Fibroblast of skin of left biceps (primary cell): ENCODE measurements at regions not wholly inside any gene's neighbourhood (a gene's known extent, or its start where the extent isn't known, plus 50 kb on each side); places are given as distances from the start of the nearest gene placed in this dataset.
A peak's percentile ranks its signal among the peaks of the same experiment; 100 is the strongest.

Experiments used
- DNase-seq, 2 experiments: peaks; one replicate each; pipeline ENCODE4 v3.0.0-alpha.2; 2013; ENCODE audit warnings: low read depth in 2 of 2

- DNase-seq = no peak
These were observed 981.5 kb downstream of the SORCS1 start for GRCh38 chr10:106183041-106183440.

DNA sequence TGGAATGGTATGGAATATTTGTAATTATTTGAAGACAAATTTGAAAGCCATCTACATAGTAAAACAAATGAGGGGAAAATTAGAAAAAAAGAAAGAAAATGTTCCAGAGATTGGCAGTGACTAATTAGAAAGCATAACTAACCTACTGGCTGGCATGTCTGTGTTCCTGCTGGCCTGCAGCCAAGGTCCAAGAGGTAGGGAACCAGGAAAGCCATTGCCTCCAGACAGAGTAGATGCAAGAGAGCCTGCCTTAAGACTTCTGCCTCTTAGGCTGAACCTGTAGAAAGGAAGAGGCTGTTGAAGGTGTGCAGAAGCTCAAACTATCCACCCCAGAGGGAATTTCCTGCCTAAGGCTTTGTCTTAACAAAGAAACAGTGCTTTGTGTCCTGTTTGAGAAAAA, 982.0 kb downstream of the SORCS1 start:
- DNase-seq = no peak

- DNase-seq = peak; percentile 81 to 82
These were observed 983.0 kb downstream of the SORCS1 start for GRCh38 chr10:106181501-106181900.

- no peak for DNase-seq
These were observed 985.1 kb downstream of the SORCS1 start for GRCh38 chr10:106179430-106179829.

- DNase-seq = no peak
These were observed 988.6 kb downstream of the SORCS1 start for GRCh38 chr10:106175760-106176377.

DNA sequence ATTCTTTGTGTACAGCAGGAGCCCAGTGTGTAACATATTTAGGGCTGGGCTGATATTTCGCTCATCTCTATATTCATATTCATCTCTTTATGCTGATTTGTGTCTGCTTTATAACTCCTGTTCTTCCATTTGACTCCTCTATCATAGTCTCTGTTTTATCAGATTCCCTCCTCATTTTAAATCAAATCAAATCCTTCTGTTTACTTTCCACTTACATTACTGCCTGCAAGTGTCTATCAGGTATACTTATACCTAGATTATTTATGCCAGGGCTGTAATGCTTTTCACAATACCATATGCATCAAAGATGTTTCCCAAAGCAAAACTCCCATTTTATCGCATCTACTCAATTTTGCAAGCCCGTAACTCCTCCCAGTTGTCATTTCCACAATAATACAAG, 990.7 kb downstream of the SORCS1 start:
- no peak for DNase-seq

DNA sequence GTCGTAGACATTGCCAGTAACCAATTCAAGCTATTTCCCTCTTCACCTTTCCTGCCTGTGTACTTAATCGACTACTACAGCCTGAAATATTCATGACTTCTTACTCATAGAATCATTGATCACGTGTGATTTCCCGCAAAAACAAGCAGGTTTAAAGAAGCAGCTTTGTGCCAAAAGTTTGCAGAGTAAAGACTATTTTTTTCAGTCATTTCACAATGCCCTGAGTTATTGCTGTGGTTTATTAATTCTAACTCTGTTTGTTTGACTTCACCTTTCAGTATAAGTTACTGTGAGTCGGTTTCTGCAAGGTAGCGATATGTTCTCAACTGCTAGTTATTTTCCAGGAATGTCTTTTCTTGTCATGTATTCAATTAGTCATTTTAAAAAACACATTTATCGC, 995.3 kb downstream of the SORCS1 start:
- no peak for DNase-seq

DNA sequence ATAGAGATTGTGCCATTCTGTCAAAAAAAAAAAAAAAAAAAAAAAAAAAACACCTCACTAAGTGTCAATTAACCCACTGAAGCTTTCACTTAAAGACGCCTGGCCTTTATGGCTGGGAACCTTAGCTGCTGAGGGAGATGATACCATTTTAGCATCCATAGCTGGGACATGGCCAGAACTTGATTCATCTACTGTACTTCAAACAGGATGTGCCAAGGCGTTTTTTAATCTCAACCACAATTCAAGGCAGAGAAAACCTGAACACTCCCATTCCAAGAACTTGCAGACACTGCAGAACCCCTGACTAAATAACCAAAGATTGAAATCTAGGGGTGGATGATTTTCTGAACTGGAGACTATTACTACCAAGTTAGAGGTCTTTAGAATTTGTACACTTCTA, 996.6 kb downstream of the SORCS1 start:
- DNase-seq = no peak

GRCh38 chr10:106158241-106158640, 1006.3 kb downstream of the SORCS1 start:
- no peak for DNase-seq

DNA sequence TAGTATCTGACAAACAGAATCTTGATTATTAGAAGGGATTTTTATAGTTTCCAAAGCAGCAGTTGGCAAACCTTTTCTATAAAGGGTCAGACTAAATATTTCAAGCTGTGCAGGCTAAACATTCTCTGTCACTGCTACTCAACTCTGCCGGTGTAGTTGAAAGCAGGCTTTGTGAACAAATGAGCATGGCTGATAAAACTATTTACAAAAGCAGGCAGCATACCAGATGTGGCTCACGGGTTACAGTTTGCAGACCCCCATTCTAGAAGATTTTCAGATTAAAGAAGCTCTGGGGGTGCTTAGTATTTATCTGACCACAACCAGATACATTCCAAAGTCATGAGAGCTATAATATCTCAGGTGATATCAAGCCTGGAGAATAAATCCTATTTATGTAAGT, 1017.5 kb downstream of the SORCS1 start:
- DNase-seq = no peak

DNA sequence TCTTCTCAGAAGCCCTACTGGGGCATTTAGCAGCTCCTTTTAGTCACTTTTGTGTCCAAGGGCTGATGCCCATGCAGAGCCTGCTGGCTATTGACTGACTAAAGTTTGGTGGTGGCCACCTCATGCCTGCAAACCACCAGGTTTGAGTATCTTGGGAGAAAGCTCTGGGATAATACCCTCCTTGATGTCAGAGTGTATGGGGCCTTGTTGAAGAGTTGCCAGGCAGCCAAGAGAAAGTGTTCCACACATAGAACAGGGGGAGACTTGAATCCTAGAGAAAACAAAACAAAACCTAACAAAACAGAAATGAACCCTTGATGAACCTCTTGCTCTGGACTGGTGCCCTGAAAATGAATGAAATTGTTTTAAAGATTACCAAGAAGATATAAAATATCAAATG, 1024.6 kb downstream of the SORCS1 start:
- no peak for DNase-seq

GRCh38 chr10:106136175-106136574, 1028.3 kb downstream of the SORCS1 start:
- no peak for DNase-seq

DNA sequence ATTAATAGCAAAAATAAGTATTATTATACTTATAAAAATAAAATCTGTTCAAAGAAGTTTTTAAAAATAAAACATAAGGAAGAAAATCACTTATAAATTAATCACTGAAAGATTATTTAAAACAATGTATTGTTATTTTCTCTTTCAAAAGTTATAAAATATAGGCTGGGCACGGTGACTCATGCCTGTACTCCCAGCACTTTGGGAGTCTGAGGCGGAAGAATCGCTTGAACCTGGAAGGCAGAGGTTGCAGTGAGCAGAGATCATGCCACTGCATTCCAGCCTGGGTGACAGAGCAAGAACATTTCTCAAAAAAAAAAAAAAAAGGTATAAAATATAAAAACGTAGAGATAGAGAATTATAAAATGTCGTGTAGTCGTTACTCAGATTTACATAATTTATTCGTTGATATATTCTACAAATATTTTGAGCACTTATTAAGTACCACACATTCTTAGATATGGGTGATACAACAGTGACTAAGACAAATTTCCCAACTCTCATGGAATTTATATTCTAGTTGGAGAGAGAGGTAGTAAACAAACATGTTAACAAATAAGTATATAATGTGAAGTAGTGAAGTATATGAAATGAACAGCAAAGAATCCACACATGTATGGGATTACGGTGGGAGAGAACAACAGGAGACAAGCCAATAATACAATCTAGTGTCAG, 1030.0 kb downstream of the SORCS1 start:
- no peak for DNase-seq

DNA sequence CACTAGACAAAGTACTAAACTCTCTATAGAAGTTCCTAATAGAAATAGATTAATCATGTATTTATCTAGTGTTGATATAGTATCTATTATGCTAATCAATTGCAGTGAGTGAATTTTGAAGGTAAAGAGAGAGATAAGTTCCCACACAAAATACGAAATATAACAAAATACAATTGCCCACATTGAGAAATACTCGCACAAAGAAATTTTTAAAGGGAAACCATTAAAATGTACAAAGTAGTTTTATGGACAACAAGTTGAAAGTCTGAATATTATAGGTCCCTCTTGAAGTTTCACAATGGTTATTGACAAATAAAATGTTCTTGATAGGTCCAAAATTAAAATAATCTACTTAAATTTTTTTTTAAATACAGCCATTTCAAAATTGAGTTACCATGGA, 1031.1 kb downstream of the SORCS1 start:
- no peak for DNase-seq

GRCh38 chr10:106132956-106133355, 1031.5 kb downstream of the SORCS1 start:
- DNase-seq = no peak

GRCh38 chr10:106114656-106115186, 1049.8 kb downstream of the SORCS1 start:
- DNase-seq = no peak

DNA sequence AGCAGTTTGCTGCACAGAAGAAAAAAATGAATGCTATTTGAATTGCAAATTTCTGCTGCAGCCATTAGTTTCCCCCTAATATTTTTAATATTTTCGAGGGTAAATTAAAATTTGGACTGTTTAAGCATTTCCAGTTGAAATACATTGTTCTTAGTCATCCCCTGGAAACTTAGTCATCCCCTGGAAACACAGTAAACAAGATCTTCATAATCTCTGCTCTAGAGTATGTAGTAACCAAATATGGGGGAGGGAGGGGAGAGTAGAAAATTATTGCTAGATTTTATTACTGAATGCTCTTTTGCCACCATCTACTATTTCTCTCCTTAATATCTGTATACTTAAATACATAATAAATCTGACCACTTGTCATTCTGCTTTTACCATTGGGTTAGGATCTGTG, 1053.3 kb downstream of the SORCS1 start:
- peak in 1 of 2 experiments; percentile 5 for DNase-seq

DNA sequence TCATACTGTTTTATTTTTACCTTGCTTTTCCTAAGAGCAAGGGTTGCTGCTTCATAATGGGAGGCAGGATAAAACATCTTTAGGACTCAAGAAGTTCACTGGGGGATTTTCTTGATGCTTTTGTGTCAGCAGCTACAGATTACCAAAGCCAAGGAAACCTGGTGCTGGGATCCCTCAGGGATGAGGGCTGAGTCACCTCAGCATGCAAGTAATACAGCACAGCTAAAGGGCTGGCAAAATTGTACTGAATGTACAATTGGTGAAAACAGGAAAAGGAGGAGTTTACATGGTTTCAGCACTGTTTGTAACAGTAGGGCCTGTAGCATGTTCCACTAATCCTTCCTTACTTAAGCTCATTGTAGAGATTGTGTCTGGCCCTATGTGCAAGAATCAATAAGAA, 1056.8 kb downstream of the SORCS1 start:
- no peak for DNase-seq

DNA sequence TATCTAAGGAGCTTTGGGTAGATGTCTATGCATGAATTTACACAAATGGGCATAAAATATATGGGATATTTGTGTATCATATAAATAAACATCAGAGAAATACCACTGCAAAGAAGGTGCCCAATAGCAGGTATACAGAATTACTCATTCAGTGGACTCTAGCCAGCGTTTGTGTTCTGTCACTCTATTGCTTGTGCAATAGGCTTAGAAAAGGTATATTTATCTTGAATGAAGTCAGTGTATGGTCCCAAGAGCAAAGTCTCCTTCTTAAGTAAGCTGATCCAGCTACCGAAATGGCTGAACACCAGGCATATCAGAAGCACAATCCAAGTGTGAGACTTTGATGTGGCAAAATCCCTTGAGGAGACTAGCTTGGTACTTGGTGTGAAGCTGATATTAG, 1058.4 kb downstream of the SORCS1 start:
- no peak for DNase-seq

- DNase-seq = no peak
These were observed 1074.7 kb downstream of the SORCS1 start for GRCh38 chr10:106089855-106090254.

DNA sequence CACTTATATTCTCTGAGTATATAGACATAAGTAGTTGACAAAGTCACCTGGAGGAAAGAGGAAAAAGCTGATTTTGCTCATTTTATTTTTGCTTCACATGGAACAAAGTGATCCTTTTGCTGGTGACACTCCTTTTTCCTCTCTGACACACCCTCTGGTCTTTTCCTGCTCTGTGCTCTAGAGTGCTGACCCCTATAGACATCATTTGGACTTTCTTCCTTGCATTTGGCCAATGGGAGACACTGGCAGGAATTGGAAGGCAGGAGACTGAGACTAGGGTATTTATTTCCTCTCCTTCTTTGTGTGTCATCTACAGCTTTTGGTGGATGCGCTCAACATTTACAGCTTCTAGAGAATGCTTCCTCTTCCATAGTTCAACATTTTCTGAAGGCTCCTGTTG, 1078.1 kb downstream of the SORCS1 start:
- no peak for DNase-seq

DNA sequence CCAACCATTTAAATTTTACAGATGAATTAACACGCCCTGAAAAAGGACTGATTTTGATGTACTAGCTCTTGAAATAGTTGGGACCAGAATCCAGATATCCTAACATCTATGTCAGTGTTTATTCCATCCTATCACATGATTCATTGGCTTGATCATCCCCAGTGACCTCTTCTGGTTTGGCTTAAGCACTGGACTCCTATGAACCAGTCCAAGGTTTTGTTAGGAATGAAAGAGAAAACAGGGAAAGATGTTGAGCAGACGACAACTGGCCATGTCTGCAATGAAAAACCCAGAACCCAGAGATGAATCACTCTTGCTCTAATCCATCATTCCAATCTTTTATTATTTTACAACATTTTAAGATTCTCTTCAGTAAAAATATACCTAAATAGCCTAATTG, 1080.9 kb downstream of the SORCS1 start:
- DNase-seq = no peak

DNA sequence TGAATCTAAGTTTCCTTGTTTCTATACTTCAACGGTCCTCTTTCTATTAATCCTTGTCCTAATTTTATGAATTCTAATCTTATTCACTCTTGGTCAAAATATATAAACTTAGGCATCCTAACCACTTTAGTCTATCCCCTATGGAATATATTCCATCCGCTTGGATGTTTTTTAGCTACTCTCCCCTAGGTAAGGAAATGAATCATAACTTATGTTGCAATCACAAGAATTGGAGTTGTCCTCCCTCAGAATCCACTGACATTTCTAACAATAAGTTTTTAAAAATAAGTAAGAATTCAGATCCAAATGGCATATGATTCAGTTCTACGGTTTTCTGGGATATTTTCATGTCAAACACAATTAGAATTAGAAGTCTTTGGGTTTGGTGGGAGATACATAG, 1081.6 kb downstream of the SORCS1 start:
- DNase-seq = peak; percentile 32 to 49
